BJ (cell line): ENCODE measurements at regions not wholly inside any gene's neighbourhood (a gene's known extent, or its start where the extent isn't known, plus 50 kb on each side); places are given as distances from the start of the nearest gene placed in this dataset.
"Not testable (repeated sequence)": the region's sequence is repeated elsewhere in the genome, so short reads cannot be mapped to it uniquely, and the experiment has no call there.

Experiments
- CTCF ChIA-PET: fragments of 350-600 bp; formaldehyde crosslinking; extraction: SDS; loops from one replicate; lab custom pipeline; 2021; ENCODE audit warnings: antibody characterized with exemption, inconsistent platforms; lab: Yijun Ruan, JAX
- POLR2A ChIA-PET: fragments of 300-600 bp; sonication (Branson Sonifier 250); formaldehyde crosslinking; extraction: SDS; loops from one replicate; lab custom pipeline; 2021; ENCODE audit warnings: antibody characterized with exemption; lab: Charles Lee
- DNase-seq: peaks from one replicate; pipeline ENCODE4 v3.0.0-alpha.2; 2011; ENCODE audit warnings: low read depth
- H3K27me3 ChIP-seq: 2 replicates; pipeline ENCODE4 v1.6.0; 2011; ENCODE audit warnings: low read length; ENCODE audit not compliant: control insufficient read depth, insufficient read depth
- H3K36me3 ChIP-seq: 2 replicates; pipeline ENCODE4 v1.5.1; 2011; ENCODE audit warnings: low read length; ENCODE audit not compliant: control insufficient read depth, insufficient read depth
- H3K4me3 ChIP-seq: 2 replicates; pipeline ENCODE4 v1.5.1; 2011; ENCODE audit warnings: low read depth, mild to moderate bottlenecking, control low read depth, low read length
- TF ChIP-seq, protein P1 (sequence below): IDR thresholded peaks from 2 replicates; pipeline ENCODE4 v1.5.1; 2011; ENCODE audit warnings: low read depth, mild to moderate bottlenecking, control low read depth, inconsistent platforms, low read length, moderate library complexity; ENCODE audit not compliant: insufficient read depth

DNA sequence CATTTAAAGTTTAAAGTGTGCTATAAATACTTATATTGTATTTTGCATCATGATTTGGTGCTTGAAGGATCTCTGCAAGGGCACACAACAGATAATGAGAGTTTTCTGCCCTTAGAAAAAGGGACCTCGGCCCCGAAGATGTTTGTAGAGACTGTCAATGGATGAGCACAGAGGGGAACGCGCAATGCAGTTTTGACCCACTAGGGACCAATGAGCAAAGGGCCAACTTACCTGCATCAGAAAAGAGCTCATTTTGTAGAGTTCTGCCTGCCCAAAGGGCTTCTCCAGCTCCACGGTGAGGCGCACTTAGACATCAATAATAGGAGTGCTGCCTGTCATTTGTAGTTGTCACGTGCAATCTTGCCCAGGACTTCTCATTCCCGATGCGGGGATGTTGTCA lies 91.1 kb downstream of the BUB3 start:
- no peak for DNase-seq
- TF ChIP-seq, protein P1, sequence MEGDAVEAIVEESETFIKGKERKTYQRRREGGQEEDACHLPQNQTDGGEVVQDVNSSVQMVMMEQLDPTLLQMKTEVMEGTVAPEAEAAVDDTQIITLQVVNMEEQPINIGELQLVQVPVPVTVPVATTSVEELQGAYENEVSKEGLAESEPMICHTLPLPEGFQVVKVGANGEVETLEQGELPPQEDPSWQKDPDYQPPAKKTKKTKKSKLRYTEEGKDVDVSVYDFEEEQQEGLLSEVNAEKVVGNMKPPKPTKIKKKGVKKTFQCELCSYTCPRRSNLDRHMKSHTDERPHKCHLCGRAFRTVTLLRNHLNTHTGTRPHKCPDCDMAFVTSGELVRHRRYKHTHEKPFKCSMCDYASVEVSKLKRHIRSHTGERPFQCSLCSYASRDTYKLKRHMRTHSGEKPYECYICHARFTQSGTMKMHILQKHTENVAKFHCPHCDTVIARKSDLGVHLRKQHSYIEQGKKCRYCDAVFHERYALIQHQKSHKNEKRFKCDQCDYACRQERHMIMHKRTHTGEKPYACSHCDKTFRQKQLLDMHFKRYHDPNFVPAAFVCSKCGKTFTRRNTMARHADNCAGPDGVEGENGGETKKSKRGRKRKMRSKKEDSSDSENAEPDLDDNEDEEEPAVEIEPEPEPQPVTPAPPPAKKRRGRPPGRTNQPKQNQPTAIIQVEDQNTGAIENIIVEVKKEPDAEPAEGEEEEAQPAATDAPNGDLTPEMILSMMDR: no peak
- H3K36me3 ChIP-seq: no peaks in the 10 kb centered on the region
- POLR2A ChIA-PET: no interaction called here
- CTCF ChIA-PET: no interaction called here
- H3K4me3 ChIP-seq: no peak overlapping the region
- H3K27me3 ChIP-seq: no peaks in the 10 kb centered on the region

DNA sequence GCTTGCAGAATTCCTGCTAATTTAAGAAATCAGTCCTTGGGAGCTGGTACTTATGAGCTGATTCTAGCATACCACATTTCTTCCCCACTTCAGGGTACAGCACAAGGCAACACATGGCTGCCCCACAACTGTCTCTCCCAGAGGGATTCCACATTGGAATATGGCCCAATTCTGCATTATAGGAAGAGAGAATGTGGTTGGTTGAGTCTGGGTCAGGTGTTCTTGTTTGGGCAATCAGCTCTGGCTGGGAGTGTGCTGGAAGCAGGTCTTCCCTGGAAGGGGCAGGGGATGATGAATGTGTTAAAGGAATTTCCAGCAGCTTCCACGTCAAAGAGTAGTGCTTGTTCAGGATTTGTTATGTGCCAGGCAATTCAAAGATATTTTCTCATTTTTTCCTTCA lies 95.7 kb downstream of the BUB3 start:
- no peak for DNase-seq
- ChIA-PET POLR2A (no interaction called here), CTCF (no interaction called here)
- H3K27me3 ChIP-seq: no peaks in the 10 kb centered on the region
- H3K36me3 ChIP-seq: no peaks in the 10 kb centered on the region
- TF ChIP-seq, protein P1: no peak
- H3K4me3 ChIP-seq: no peak overlapping the region

DNA sequence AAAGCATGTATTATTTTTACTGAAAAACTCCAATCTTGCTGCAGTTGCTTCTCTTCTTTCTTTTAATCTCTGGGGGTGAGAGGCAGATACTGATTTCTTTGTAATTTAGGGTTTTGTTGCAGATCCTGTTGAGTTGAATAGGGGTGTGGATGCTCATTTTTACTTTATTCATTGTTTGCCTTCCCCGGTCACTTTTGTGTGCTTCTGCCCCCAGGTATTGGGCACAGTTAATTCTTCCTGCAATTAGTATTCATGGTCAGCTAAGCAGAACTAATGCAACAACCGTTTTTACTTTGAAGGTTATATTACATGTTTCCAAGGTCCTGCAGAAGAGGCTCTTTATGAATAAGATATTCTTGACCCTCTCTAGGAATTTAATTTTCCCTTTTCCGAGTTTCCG lies 96.4 kb downstream of the BUB3 start:
- TF ChIP-seq, protein P1: no peak
- POLR2A ChIA-PET: no interaction called here
- no peak for DNase-seq
- no peaks in the 10 kb centered on the region for H3K27me3 ChIP-seq
- H3K4me3 ChIP-seq: no peak overlapping the region
- no peaks in the 10 kb centered on the region for H3K36me3 ChIP-seq
- CTCF ChIA-PET: no interaction called here

DNA sequence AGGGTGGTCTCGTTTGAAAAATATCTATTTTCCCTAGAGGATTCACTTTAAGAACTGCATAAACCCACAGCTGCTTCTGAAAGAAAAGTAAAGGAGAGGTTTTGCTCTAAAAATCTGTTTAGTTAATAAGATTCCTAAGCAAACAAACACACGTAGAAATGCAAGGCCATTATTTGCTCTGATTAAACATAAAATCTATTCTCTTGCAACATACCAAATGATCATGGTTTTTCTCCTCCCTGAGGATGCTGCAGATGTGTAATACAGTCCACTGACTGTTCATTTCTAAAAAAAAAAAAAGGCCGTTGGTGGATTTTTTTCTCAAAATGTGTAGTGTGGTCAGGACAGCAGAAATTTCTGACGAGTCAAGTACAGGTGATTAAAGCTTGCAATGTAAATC lies 98.6 kb downstream of the BUB3 start:
- Histone ChIP-seq H3K4me3 (no peak overlapping the region), H3K36me3 (no peaks in the 10 kb centered on the region), H3K27me3 (no peaks in the 10 kb centered on the region)
- ChIA-PET CTCF (no interaction called here), POLR2A (no interaction called here)
- TF ChIP-seq, protein P1: no peak
- DNase-seq: no peak

DNA sequence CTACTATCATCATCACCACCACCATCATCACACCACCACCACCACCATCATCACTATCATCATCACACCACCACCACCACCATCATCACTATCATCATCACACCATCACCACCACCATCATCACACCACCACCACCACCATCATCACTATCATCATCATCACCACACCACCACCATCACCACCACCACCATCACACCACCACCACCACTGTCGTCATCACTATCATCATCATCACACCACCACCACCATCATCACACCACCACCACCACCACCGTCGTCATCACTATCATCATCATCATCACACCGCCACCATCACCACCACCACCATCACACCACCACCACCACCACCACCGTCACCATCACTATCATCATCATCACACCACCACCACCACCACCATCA lies 100.1 kb downstream of the BUB3 start:
- DNase-seq, H3K4me3 ChIP-seq, CTCF ChIA-PET, H3K36me3 ChIP-seq, POLR2A ChIA-PET, H3K27me3 ChIP-seq: not testable (repeated sequence)

DNA sequence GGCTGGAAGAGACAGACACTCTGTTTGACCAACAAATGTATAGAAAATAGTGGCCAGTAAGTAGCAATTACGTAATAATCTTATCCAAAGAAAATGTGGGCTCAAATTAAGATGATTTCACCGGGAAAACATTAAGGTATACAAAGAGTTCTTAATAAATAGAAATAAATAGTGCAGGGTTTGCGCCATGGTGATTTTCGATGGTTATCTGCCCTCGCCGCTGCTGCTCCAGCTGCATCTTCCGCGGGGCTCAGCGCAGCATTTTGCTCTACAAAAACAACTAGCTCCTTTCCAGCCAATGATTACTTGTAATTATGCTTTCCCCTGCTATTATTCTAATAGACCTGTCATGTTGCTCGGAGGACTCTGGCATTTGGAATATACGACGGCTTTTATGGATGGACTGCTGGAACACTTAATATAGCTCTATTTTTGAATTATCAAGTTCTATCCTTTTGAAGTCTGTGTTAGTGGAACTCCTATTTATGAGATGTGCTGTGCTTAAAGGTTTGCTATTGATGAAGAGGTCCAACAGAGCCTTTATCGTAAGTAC lies 103.8 kb downstream of the BUB3 start:
- ChIA-PET POLR2A (no interaction called here), CTCF (no interaction called here)
- DNase-seq: no peak
- H3K36me3 ChIP-seq: no peaks in the 10 kb centered on the region
- no peak overlapping the region for H3K4me3 ChIP-seq
- no peaks in the 10 kb centered on the region for H3K27me3 ChIP-seq
- TF ChIP-seq, protein P1: no peak
